Skin of body (tissue), 1 donor: ENCODE measurements at regions not wholly inside any gene's neighbourhood (a gene's known extent, or its start where the extent isn't known, plus 50 kb on each side); places are given as distances from the start of the nearest gene placed in this dataset.
A peak's percentile ranks its signal among the peaks of the same experiment; 100 is the strongest.
"Not testable (repeated sequence)": the region's sequence is repeated elsewhere in the genome, so short reads cannot be mapped to it uniquely, and the experiment has no call there.

Experiments used
- DNase-seq: peaks from one replicate; lab custom pipeline; 2025; lab: John Stamatoyannopoulos, UW

DNA sequence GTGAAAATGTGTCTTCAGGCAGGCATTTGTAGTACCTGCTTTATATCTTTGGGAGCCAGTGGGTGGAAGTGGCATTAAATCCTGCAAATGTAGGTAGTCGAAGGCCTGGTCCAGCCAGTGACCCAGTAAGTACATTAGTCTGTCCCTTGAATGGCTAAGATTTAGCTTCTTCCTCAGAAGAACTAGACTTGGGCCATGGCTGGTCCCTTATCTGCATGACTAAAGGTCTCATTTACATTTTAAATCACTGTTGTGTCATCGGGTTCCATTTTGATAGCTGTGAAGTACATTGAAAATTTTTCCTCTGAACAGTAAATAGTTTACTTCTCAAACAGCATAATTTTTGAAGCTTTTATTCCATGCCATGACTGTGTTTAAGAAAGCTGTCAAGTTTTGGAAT lies 438.4 kb upstream of the KLHL29 start:
- DNase-seq: no peak

DNA sequence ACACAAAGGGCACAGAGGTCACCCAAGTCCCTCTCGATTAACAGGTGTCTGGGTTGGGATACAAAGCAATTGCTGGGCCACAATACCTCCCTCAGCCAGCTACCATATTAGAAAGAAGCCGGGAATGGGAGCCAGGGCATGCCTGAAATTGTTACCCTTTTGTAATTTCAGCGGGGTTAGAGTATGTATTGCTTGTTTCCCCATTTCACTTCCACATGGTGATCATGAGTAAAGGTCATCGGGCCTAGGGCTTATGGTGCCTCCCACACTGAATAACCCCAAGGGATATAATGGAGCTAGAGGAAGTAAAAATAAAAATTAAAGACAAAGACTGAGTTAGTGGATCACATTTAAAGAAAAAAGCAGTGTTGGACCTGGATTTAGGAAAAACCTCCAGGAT lies 437.2 kb upstream of the KLHL29 start:
- no peak for DNase-seq

DNA sequence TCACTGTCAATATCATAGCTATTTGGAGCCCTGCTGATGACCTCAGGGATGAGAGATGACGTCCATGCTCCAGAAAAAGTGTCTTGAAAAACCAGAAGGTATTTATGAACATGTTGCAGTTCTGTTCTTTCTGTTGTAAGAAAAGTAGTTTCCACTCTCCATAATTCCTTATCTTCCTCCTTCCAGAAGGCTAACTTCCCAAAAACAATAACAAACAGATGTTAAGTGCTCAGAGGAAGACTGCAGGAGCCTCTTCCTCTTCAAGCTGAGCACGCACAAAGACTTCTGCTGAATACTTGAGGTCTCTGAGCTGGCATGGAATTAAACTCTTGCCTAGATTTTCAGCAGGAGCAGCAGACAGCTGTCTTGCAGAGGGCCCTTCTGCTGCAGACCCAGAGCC lies 434.5 kb upstream of the KLHL29 start:
- DNase-seq: peak; percentile 67

DNA sequence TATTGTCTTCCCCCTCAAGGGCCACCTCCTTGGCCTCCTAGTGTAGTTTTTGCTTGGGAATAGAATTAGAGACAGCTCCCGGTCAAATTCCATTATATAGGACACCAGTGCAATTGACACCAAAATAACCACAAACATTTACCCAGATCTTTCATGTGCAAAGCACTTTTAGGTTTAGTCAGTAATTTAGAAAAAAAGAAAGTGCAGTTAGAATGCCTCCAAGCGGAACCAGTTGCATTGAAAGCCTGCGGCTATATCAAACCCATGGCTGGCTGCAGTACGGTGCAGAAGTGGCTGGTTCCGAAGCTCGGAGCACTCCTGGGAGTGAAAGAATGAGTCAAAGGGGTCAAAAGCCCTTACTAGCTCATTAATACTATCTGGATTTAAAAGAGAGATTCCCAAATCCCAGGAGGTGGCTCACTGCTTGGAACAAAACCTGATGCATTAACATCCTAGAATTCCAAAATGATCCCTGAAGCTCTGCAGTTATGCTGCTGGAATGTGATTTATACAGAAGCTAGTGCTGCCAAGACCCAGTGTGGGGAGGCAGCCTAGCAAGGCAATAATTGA lies 432.2 kb upstream of the KLHL29 start:
- no peak for DNase-seq

DNA sequence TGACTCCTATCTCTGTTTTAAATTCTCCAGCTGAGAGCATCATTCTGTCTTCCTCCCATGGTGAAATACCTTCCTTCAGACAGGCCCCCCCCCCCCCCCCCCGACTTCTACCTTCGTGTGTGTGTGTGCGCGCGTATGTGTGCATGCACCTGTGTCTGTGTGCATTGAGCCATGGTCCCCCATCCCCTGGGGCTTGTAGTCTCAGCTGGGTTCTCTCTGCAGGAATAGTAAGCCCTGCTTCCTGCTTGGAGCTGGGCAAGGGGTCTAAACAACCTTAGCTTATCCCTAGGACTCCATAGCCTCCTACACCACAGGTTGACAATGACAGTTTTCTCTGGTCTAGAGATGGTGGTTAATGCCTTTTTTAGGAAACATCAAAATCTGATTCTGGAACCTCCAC lies 427.5 kb upstream of the KLHL29 start:
- no peak for DNase-seq

DNA sequence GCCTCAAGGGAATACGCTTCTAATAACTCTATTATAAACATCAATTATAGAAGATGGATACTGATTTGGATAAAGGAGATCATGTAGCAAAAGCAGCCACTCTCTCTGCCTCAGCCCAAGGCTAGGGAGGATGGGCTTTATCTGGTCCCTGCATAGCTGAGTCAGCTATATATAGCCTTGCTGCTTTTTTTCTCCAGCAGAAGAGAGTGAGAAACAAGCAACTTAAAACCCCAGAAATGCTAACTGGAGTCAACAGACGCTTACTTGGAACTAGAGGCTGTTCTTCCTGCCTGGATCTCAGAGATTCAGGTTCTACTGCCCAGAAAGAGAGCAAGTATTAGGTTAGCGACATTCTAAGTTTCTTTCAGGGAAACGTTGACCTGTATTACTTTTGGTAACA lies 426.7 kb upstream of the KLHL29 start:
- DNase-seq: no peak

DNA sequence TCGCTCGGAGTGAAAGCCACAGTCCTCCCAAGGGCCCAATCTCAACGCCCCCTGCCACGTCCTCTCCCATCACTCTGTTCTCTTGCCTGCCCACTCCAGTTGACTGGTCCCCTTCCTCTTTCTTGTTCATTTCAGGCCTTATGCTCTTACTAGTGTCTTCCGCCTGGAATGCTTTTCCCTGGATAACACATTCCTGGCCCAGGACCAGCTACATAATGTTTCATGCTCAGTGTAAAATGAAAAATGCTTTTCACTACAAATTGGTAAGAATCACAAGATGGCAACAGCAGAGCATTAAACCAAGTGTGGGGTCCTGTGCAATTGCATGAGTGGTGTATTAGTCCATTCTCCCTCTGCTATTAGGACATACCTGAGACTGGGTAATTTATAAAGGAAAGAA lies 417.2 kb upstream of the KLHL29 start:
- DNase-seq: no peak

DNA sequence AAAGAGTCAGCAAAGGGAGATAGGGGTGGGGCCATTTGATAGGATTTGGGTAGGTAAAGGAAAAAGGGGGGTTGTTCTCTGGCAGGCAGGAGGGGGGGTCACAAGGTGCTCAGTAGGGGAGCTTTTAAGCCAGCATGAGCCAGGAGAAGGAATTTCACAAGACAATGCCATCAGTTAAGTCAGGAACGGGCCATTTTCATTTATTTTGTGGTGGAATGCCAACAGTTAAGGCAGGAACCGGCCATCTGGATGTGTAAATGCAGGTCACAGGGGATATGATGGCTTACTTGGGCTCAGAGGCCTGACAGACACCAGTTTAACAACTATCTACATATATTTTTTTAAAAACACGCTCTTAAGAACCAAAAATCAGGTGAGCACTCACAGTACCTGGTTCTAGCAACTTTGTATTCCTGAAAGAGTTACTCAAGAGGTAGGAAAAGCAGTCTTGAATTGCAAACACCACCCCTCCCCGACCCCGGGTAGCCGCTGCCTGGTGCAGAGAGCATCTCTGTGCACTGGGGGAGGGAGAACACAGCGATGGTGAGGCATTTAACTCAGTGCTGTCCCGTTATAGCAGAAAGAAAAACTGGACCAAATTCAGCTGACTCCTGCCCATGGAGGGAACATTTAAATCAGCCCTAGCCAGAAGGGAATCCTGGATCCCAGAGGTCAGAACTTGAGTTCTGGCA lies 414.5 kb upstream of the KLHL29 start:
- no peak for DNase-seq

DNA sequence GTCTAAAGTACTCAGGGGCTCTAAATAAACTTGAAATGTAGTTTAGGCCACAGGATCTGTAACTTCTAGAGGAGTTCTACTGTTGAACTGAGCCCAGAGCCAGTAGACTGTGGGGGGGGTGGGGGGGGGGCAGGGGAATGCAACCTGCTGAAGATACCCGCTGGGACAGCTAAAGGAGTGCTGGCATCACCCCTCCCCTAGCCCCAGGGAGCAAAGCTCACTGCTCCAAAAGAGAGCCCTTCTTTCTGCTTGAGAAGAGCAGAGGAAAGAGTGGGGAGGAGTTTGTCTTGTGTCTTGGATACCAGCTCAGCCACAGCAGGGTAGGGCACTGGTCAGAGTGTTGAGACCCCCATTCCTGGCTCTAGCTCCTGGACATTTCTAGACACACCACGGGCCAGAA lies 414.0 kb upstream of the KLHL29 start:
- DNase-seq: no peak

DNA sequence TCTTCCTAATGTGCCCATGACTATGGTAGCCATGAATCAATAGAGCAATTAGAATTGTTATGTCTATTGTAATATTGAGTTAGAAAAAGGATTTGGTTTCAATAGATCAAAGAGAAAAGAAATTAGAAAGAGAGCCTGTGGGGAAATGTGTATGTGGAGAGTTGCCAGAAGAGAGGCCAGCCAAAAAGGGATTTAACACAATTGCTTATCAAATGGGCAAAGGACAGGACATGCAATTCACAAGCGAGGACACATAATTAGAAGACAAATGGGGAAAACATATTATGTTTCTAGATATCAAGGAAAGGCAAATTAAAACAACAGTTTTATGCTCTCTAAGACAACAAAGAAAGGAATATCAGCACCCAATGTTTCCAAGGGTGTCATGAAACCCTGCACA lies 403.2 kb upstream of the KLHL29 start:
- no peak for DNase-seq

DNA sequence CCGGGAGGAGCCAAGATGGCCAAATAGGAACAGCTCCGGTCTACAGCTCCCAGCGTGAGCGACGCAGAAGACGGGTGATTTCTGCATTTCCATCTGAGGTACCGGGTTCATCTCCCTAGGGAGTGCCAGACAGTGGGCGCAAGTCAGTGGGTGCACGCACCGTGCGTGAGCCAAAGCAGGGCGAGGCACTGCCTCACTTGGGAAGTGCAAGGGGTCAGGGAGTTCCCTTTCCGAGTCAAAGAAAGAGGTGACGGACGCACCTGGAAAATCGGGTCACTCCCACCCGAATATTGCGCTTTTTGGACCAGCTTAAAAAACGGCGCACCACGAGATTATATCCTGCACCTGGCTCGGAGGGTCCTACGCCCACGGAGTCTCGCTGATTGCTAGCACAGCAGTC lies 400.8 kb upstream of the KLHL29 start:
- DNase-seq: not testable (repeated sequence)

DNA sequence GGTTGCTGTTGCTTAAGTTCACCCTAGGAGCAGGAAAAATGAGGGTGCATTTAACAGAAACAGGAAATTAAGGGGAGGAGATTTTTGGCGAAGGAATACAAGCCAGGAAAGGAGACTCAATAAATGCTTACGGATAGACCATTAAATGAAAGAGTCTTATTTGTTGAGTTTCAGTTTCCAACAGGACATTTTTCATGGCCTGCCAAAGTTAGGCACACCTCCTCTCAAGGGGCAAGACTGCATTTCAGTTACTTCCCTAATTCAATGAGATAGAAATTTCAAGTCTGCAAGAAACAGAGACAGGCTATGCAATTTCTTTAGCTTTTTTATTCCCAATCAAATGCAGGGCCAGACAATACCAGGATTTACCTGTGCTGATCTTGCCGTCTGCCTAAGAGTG lies 394.7 kb upstream of the KLHL29 start:
- DNase-seq: no peak

DNA sequence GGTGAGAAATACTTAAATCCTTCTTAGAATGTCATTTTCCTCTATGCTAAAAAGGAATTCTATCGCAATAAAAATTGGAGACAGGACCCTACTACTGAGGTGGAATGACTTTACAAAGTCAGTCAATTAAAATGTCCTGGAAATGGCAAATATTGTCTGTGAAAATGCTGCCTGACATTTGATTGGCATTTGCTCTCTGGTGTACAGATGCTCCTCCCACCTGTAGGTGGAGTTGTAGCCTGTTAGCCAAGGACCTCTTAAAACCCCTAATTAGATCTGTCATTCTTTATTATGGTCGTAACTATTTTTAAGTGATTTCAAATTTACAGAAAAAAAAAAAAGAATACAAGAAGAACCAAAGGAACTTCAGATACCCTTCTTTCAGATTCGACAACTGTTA lies 393.1 kb upstream of the KLHL29 start:
- DNase-seq: no peak

DNA sequence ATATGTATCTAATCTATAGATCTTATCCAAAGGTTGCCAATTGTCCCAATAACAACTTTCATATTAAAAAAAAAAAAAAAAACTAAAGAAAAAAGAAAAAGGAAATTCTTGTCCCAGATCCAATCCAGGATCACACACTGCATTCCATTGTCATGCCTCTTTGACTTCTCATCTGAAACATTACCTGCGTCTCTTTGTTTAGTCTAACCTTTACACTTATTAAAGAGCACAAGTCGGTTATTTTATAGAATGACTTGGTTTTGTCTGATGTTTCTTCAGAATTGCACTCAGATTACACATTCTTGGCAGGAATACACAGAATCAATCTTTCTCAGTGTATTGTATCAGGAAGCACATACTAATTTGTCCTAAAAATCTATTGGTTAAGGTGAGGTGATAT lies 392.5 kb upstream of the KLHL29 start:
- no peak for DNase-seq

DNA sequence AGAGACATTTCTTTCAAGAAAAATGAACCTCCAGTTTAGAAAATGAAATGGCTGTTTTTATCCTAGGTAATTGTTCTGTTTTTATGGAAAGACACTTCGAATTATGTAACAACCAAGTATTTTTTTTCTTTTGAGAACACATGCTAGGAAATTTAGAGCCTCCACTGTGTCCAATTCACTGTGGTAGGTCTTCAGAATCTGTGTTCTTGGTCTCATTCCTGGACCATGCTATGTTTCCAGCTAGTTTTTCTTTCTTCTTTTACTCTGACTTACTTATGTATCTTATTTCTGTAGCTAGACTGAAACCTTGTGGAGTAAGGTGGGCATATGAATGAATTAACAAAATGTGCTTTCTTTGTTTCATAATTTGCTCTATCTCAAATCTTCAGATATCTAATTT lies 391.7 kb upstream of the KLHL29 start:
- DNase-seq: no peak

DNA sequence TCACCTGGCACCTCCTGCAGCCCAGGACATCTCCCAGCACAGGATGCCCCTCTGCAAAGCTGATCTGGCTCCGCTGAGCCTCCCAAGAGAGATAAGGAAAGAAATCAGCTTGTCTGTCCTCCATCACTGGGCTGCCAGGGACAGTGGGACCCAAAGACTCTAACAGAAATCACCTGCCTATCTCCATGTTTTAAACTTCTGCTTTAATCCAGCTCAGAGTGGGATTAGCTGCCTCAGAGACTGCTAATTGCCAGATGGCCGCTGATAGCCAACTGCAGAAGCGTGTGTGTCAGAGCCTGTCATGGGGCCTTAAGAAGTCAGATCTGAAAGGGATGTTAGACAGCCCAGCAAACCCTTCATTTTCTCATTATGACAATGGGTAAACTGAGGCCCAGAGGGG lies 389.4 kb upstream of the KLHL29 start:
- no peak for DNase-seq

DNA sequence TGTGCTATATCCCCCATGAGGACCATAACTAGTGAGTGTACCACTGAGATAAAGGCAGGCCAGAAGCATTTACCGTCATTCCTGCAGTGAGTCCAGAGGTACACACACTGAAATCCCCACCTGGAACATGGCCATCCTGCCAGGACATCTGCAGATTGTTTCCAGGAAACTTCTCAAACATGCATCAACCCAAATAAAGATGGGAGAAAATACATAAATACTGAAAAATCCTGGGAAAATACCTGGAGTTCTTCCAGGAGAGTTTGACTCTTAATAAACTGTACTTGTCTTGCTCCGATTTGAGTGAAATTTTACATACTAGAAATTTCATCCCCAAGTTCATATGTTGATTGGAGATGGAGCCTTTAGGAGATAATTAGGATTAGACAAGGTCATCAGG lies 388.1 kb upstream of the KLHL29 start:
- no peak for DNase-seq

DNA sequence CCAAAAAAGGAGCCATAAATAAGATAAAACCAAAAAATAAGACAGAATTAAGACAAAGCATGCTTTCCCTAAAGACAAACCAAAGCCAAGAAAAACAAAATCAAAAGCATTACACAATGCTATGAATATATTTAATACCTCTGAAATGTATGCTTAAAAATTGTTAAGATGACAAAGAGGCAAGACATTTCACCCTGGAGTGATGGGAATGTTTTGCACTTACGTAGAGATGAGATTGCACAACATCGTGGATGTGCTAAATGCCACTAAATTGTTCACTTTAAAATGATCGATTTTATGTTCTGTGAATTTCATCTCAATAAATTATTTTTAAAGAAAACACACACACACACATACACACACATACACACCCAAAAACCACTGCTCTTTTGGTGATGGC lies 386.6 kb upstream of the KLHL29 start:
- no peak for DNase-seq

DNA sequence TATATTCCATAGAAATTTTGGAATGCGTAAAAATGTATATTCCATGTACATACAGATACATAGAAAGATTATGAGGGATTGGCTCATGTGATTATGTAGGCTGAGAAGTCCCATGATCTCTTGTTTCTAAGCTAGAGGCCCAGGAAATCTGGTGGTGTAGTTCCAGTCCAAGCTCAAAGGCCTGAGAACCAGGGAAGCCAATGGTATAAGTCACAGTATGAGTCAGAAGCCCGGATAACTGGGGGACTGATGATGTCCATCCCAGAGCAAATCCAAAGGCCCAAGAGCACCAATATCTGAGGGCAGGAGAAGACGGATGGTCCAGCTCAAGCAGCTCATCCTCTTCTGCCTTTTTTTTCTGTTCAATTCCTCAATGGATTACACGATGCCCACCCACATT lies 385.0 kb upstream of the KLHL29 start:
- DNase-seq: no peak

DNA sequence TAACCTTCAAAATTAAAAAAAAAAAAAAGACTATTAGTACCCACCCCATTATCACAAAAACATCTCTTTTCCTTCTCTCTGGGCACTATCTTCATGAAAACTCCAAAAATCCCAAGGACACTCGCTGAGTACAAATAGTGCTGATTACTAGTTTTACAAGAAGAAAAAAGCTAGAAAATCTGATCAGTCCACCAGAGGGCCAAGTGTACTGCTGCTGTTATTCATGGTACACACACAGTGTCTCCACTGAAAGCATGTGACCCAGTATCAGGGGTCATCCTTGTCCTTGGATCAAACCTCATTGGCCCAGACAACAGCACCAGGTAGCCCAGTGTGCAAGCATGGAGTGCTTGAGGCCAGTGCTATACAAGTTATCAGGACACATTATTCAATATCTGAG lies 382.7 kb upstream of the KLHL29 start:
- DNase-seq: no peak

DNA sequence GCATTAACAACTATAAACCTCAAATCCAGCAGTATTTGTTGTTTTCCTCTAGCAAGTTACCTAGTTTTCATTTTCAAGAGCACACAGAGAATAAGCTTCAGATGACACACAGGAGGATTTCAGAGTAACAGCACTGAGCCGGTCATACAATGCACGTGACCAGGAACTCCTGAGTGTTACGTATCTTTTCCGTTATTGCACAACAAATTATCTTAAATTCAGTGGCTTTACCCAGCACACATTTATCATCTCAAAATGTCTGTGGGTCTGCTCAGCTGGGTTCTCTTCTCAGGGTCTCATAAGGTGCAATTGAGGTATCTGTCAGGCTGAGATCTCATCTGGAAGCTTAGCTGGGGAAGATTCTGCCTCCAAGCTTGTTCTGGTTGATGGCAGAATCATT lies 379.5 kb upstream of the KLHL29 start:
- no peak for DNase-seq

DNA sequence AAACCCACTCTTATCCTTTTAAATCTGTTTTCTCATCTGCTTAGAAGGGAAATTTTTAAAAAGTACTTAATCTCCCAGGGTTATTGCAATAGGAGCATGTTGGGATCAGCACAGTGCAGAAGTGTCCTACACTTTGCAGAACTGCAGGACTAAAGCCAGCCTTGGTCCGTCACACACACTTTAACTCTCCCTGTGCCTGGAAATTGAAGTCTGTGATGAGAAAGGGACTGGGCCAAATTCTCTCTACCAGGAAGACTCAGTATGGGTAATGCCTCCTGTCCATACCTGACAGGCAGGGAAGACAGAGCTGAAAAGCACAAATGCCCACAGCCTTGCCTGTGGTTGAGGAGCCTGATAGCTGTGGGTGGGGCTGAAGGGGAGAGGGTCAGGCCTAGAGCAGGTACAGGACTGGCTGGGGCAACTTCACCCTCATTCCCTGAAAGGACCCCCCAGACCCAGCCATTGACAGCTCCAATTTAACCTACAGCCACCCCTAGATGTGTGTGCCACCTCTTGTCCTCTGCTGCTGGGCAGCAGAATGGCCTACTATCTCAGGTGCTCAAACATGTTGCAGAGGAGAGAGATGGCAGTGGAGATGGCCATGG lies 377.2 kb upstream of the KLHL29 start:
- no peak for DNase-seq

DNA sequence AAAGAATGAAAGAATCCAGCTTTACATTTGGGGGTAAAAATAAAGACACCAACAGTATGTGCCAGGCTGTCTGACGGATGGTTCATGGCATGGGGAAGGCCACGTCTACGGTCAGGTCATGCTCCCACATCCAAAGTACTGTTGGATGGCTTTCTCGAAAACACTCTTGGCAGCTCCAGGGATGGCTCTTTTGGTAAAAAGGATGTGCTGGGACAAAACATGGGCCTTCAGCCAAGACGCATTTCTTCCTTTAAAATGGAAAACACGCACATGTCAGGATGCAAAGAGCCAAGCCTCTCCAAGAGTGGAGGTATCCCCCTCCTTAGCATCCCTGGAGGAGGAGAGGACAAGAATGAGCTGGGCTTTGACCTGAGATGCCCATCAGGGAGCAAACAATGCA lies 376.5 kb upstream of the KLHL29 start:
- no peak for DNase-seq
